ENCODE measurements at regions not wholly inside any gene's neighbourhood (a gene's known extent, or its start where the extent isn't known, plus 50 kb on each side); places are given as distances from the start of the nearest gene placed in this dataset.

- H3K27me3 ChIP-seq (ENCODE audit: control insufficient read depth, insufficient read depth, low read length): peaks cover 2% of the 10 kb centered on the region; the same call in 1 of the 2 replicates
- POLR2A ChIA-PET: no interaction called here
- H3K4me3 ChIP-seq (ENCODE audit: low read depth, low read length): no peak overlapping the region
- no peaks in the 10 kb centered on the region for H3K36me3 ChIP-seq (ENCODE audit: control insufficient read depth, insufficient read depth, low read length)
- TF ChIP-seq CTCF (IDR thresholded peaks at IDR 0.05; ENCODE audit: insufficient read depth, low read depth, low read length): no peak
- no peak for DNase-seq (ENCODE audit: low read depth)
- CTCF ChIA-PET: no interaction called here
Observed at GRCh38 chr12:111253213-111253612, 115.7 kb downstream of the PHETA1 start.

- ChIA-PET CTCF (no interaction called here), POLR2A (no interaction called here)
- Histone ChIP-seq H3K36me3 (ENCODE audit: control insufficient read depth, insufficient read depth, low read length) (no peaks in the 10 kb centered on the region), H3K4me3 (ENCODE audit: low read depth, low read length) (no peak overlapping the region), H3K27me3 (ENCODE audit: control insufficient read depth, insufficient read depth, low read length) (peaks cover 2% of the 10 kb centered on the region; the same call in 1 of the 2 replicates)
- no peak for TF ChIP-seq CTCF (IDR thresholded peaks at IDR 0.05; ENCODE audit: insufficient read depth, low read depth, low read length)
- no peak for DNase-seq (ENCODE audit: low read depth)
Observed at GRCh38 chr12:111251787-111252186, 117.1 kb downstream of the PHETA1 start.

- H3K27me3 ChIP-seq (ENCODE audit: control insufficient read depth, insufficient read depth, low read length): peaks cover 2% of the 10 kb centered on the region; the same call in 1 of the 2 replicates
- ChIA-PET POLR2A (no interaction called here), CTCF (no interaction called here)
- no peak for TF ChIP-seq CTCF (IDR thresholded peaks at IDR 0.05; ENCODE audit: insufficient read depth, low read depth, low read length)
- no peaks in the 10 kb centered on the region for H3K36me3 ChIP-seq (ENCODE audit: control insufficient read depth, insufficient read depth, low read length)
- H3K4me3 ChIP-seq (ENCODE audit: low read depth, low read length): no peak overlapping the region
- DNase-seq (ENCODE audit: low read depth): no peak
Observed at GRCh38 chr12:111251058-111251730, 117.7 kb downstream of the PHETA1 start.

GRCh38 chr12:111250251-111250881, 118.5 kb downstream of the PHETA1 start:
- H3K27me3 ChIP-seq (ENCODE audit: control insufficient read depth, insufficient read depth, low read length): peaks cover 2% of the 10 kb centered on the region; the same call in 1 of the 2 replicates
- no peak for TF ChIP-seq CTCF (IDR thresholded peaks at IDR 0.05; ENCODE audit: insufficient read depth, low read depth, low read length)
- H3K4me3 ChIP-seq (ENCODE audit: low read depth, low read length): no peak overlapping the region
- ChIA-PET POLR2A (no interaction called here), CTCF (interaction anchor here (0.6 kb wide), 1 partner anchor 16 kb away, joined by 3 read pairs; no protein-coding TSS in a partner anchor)
- H3K36me3 ChIP-seq (ENCODE audit: control insufficient read depth, insufficient read depth, low read length): no peaks in the 10 kb centered on the region
- DNase-seq (ENCODE audit: low read depth): no peak

GRCh38 chr12:111249757-111250156, 119.1 kb downstream of the PHETA1 start:
- DNase-seq (ENCODE audit: low read depth): no peak
- ChIA-PET POLR2A (no interaction called here), CTCF (interaction anchor here (0.6 kb wide), 1 partner anchor 17 kb away, joined by 3 read pairs; no protein-coding TSS in a partner anchor)
- H3K4me3 ChIP-seq (ENCODE audit: low read depth, low read length): no peak overlapping the region
- peaks cover 2% of the 10 kb centered on the region; the same call in 1 of the 2 replicates for H3K27me3 ChIP-seq (ENCODE audit: control insufficient read depth, insufficient read depth, low read length)
- H3K36me3 ChIP-seq (ENCODE audit: control insufficient read depth, insufficient read depth, low read length): no peaks in the 10 kb centered on the region
- TF ChIP-seq CTCF (IDR thresholded peaks at IDR 0.05; ENCODE audit: insufficient read depth, low read depth, low read length): no peak
